ENCODE measurements at regions not wholly inside any gene's neighbourhood (a gene's known extent, or its start where the extent isn't known, plus 50 kb on each side); places are given as distances from the start of the nearest gene placed in this dataset.
"Not testable (repeated sequence)": the region's sequence is repeated elsewhere in the genome, so short reads cannot be mapped to it uniquely, and the experiment has no call there.

DNA sequence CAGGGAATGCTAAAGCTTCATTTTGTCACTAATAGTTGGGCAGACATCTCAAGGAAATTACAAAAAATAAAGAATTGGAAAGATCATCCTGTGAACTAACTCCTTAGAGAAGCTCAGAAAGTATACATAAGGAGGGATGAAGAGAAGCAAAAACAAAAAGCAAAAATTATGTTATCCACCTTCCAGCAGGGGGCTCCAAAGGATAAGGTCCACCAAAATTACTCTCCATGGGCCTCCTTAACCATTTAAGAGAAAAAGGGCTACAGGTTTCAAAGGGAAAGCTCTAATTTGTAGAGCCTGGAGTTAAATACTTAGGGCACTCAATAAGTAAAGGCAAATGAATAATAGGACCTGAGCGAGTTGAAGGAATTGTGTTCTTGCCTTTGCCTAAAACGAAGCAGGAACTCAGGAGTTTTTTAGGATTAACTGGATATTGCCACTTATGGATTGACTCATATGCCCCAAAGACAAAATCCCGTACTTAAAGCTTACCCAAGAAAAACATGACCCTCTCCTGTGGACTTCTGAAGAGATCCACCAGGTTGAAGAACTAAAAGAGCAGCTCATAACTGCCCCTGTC, 1167.9 kb downstream of the DSC3 start:
- DNase-seq (ENCODE audit: low read depth, low spot score) = peak; percentile 25

DNA sequence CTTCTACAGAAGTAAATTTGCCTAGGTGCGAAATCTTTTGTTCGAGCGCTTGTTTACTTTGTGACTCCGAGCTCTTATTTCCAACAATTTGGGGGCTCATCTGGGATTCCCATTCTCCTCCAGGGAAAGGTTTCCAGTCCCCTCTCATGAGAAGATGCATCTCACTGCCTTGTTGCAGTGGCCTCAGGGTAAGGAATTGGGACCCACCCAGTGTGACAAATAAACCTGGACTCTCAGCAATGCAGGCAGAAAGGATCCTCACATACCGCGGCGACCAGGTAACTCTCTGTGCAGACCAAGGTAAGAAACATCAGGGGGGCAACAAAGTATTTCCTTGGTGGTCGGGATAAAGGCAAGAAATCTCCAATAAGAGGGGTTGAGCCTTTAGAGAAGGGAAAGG, 1169.3 kb downstream of the DSC3 start:
- DNase-seq (ENCODE audit: low read depth, low spot score) = no peak

DNA sequence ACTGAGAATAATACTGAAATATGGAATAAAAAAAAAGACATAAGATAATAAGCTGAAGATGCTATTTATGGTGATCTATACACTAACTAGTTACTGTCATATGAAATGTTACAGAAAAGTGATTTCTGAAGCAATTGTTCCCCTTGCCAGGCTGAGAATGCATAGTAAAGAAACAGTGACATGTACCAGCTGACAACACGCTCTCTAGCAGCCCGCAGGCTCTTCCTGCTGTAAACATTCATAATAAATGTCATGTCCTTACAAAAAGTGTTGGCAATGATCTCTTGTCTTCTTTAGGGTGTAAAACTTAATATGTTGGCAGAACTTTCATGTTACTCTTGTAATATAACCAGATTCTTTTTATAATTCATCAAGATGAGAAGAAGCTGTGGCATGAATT, 1171.3 kb downstream of the DSC3 start:
- DNase-seq (ENCODE audit: low read depth, low spot score) = no peak

DNA sequence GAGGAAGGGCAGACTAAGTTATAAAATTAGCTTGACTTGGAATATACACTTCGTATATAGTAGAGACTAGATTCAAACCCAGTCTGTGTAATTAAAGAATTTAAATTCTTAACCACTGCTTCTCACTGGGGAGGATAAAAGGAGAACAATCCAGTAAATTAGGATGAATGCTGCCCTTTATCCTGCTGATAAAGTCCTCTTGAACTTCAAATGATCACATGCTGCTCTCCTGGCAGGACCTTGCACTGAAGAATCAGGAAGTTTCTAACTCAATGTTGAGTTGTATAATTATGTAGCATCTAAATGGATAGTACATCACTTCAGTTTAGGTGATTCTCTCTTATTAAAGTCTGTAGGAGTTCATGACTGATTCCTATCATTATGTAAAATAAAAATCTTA, 1179.7 kb downstream of the DSC3 start:
- peak; percentile 7 for DNase-seq (ENCODE audit: low read depth, low spot score)

DNA sequence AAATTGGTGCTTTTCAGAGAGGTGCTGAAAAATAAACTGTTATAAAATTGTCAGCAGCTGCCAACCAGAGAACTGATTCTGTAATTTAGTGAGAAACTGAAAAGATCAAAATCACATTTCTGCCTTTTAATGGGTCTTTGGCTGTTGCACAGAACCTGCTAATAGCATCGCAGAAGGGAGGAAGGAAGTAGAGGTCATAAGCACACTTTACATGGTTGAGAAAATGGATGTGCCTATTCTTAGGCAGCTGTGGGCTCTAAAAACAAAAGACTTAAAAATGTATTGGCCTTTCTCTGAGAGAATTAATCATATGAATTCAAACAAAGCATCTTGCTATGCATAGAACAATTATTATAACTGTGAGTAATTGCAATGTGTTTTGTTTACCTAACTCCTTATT, 1186.9 kb downstream of the DSC3 start:
- DNase-seq (ENCODE audit: low read depth, low spot score) = no peak

DNA sequence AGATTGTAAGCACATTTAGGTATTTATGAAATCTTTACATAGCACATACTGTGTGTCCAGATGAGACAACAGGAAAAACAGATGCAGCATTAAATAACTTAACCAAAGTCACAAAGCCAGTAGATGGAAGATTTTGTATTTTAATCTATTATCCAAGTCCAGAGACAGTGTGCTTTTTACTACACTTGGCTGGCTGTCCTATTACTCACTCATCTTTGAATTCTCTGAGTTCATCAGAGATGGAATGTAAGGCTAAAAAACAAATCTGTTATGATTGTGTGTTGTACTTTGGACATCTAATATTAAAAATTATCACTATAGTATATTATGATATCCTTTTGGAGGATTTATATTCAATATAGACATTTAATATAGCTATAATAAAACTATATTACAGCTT, 1189.4 kb downstream of the DSC3 start:
- no peak for DNase-seq (ENCODE audit: low read depth, low spot score)

DNA sequence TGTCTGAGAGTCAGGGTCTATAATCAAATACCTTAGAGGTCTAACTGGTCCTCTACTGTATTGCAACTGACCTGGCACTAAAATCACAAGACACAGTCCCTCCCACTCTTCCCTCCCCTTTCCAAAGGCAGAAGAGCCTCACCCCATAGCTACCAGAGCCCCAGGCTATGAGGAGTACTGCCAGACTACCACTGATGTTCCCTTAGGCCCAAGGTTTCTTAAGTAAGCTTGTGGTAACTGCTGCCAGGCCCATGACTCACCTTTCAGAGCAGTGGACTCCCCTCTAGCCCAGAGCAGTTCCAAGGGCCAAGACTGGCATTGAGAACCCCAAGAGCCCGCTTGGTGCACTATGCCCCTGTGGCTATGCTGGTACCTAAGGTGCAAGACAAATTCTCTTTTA, 1193.4 kb downstream of the DSC3 start:
- DNase-seq (ENCODE audit: low read depth, low spot score) = no peak

DNA sequence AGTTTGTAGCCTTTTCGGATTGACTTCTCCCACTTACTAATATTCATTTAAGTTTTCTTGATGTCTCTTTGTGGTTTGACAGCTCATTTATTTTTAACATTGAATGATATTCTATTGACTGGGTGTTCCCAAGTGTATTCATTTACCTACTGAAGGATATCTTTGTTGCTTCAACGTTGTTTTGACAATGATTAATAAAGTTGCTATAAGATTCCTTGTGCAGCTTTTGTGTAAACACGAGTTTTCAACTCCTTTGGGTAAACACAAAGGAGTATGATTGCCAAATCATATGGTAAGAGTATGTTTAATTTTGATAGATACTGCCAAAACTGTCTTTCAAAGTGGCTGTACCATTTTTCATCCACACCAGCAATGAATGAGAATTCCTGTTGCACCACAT, 1200.9 kb downstream of the DSC3 start:
- DNase-seq (ENCODE audit: low read depth, low spot score) = no peak

DNA sequence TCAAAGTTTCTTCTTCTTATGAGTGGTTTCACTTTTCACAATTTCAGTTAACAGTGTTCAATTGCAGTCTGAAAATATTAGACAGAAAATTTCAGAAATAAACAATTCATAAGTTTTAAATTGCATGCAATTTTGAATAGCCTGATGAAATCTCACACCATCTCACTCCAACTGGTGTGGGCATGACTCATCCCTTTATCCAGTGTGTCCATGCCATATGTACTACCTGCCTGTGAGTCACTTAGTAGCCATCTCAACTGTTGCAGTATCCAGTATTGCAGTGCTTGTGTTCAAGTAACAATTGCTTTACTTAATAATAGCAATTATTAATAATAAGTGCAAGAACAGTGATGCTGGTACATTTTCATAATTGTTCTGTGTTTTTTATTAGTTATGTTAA, 1202.5 kb downstream of the DSC3 start:
- DNase-seq (ENCODE audit: low read depth, low spot score) = no peak

DNA sequence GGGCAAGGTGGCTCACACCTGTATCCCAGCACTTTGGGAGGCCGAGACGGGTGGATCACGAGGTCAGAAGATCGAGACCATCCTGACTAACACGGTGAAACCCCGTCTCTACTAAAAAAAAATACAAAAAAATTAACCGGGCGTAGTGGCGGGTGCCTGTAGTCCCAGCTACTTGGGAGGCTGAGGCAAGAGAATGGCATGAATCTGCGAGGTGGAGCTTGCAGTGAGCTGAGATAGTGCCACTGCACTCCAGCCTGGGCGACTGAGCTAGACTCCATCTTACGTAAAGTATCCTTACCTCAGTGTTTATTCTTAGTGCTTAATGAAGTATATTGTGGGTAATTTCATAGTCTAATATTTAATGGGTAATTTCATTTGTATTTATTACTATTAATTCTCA, 1203.6 kb downstream of the DSC3 start:
- not testable (repeated sequence) for DNase-seq (ENCODE audit: low read depth, low spot score)

DNA sequence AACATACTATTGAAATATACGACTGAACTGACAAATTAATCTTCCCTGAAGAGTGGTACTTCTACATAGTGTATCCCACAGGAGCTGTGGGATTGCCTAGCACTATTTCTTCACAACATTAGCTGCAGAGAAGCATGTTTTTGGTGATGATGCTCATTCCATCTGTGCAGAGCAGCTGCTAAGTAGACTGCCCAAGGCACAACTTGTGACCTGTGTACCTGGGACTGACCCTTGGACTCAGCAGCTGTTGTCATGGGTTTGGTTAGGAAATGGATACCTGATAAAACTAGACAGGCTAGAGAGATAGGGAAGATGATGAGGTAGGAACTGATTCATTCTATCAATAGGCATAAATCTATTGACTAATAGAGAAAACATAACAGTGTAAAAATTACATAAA, 1204.0 kb downstream of the DSC3 start:
- DNase-seq (ENCODE audit: low read depth, low spot score) = no peak

DNA sequence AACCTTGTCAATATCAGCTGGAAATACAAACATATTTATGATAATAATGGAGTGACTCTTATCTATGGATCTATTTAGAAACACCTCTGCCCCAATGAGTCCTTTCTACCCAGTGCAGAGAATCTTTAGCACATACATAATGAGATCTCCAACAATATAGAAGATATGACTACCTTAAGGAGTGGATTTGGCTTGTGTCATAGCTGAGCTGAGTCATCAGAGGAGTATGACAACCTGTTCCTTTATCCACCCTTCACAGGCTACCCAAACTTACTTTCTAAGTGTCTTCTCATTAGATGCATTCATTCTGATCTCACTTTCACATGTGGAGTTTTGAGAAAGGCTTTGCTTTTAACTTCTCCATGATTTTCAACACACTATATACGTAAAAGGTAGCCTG, 1218.9 kb downstream of the DSC3 start:
- DNase-seq (ENCODE audit: low read depth, low spot score) = no peak

DNA sequence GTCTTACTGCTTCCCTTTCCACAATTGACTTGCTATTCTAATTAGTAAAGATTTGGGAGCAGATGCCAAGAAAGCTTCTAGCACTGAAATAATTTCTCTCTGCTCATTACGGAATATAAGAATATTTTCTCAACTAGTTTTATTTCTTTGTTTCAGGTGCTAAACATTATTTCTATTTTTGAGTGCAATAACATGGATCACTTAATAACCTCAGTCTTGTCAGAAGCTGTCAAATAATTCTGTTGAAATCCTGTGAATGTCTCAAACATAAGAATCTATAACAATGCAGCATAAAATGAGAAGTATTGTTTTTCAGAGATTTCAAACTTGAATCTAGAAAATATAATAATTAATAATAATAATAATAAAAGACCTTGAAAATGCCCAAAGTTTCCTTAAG, 1221.0 kb downstream of the DSC3 start:
- no peak for DNase-seq (ENCODE audit: low read depth, low spot score)

DNA sequence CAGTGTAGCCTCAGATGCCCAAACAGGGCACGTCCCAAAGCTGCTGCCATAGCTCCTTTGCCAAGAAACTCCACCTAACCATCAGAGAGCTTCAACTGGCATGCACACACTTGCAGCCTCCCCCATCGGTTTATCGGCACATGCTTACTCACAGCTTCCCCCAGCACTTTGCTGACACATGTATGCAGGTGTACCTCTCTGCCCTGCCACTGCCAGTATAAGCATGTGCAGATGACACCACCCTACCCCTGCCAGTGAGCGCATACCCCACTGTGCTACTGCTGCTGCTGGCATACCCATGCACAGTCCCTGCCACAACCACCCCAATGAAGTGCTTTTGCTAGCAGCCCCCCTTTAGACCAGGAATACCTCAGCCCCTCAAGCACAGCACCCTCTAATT, 1231.0 kb downstream of the DSC3 start:
- no peak for DNase-seq (ENCODE audit: low read depth, low spot score)

DNA sequence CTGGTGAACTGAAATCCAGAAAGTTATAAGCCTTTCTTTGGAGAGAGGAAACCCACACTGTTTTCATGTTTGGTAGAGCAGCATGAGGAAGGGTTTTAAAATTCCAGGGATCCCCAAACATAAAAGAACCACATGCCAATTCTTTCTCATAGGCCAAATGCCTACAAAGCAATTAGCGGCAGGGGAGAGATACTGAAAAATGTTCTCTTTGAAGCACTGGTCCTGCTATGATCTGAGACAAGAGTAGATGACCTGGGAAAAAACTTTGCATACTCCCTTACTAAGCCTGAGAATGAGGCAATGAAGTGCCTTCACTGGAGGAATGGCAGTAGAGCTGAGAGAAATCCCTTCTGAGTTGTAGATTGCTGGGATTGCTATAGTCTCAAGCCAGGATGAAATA, 1261.7 kb downstream of the DSC3 start:
- DNase-seq (ENCODE audit: low read depth, low spot score) = peak; percentile 25

DNA sequence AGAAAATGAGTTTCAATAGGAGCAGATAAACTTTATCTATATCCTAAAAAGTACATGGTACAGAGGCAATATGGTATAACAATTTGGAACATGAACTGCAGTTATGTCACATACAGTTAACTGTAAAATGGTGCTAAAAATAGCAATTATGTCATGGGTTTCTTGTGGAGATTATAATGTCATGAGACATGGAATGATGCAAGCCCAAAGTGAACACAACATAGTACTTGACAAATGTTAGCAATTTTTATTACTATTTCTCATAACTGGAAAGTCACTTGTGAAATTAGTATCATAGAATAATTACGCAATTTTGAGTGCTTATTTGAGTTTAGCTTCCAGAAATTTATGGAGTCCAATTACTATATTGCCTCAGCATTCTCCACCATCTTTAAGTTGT, 1263.4 kb downstream of the DSC3 start:
- DNase-seq (ENCODE audit: low read depth, low spot score) = no peak

DNA sequence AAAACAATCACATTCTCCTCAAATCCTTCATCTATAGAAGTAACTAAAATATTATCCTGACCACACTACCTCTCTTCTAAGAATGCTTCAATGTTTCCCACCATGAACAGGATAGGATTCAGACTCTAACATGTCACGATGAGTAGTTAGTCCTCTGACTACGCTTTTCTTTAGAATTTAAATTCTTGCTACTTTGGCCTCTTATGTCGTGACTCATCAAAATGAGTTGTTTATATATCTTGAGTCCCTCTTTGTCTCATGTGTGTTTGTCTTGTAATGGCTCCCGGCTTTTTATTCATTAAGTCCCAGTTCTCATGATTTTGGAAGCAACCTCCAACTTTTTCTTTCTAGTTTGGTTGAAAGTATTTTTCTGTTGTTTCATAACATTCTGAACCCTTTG, 1289.2 kb downstream of the DSC3 start:
- DNase-seq (ENCODE audit: low read depth, low spot score) = no peak

DNA sequence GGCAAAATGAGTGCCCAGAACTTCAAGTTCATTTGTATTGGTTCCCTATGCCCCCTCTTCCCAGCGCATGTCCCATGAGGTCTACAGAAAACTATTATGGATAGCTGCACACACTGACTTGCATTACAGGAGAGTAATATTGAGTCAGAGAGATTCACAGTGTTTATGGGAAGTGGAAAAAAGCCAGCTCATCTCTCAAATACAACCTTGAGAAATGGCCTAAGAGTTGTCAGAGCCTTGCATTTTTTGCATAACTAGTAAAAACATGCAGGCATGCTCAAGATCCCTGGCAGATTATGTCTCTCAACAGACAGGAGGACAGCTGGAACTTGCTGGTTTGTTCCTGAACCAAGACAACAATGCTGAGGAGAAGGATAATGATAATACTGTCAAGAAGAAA, 1292.8 kb downstream of the DSC3 start:
- no peak for DNase-seq (ENCODE audit: low read depth, low spot score)

DNA sequence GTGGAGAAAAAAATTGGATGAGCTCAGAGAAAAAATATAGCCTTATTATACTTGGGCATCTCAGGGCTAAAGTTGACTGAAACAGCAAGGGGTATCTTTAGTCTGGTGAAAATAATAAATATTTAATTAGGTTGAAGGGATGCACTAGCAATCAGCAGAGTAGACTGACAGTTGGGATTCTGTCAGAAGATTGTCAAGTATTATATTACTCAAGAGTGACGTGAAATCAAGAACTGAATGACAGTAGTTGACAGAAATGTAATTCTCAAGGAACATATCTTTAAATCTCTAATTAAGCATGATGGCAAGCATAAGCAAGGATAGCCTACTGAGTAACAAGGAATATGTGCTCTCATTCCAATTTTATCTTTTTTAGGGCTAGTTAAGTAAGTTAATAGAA, 1301.1 kb downstream of the DSC3 start:
- no peak for DNase-seq (ENCODE audit: low read depth, low spot score)

DNA sequence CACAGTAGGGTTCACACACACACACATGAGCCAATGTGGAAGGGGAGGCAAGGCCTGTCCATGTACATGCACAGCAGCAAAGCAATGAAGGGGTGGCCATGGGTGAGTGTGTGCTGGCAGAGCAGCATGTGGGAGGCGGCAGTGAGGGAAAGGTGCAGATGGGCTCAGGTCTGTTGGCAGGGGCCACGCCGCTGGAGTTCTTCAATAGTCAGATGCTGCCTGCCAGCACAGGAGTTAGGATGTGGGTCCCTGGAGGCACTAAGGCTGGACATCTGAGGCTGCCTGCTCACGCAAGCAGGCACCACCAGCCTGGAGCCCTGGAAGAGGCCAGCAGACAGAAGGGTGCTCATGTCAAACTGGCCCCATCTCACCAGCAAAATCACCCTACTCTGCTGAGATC, 1304.9 kb downstream of the DSC3 start:
- no peak for DNase-seq (ENCODE audit: low read depth, low spot score)

DNA sequence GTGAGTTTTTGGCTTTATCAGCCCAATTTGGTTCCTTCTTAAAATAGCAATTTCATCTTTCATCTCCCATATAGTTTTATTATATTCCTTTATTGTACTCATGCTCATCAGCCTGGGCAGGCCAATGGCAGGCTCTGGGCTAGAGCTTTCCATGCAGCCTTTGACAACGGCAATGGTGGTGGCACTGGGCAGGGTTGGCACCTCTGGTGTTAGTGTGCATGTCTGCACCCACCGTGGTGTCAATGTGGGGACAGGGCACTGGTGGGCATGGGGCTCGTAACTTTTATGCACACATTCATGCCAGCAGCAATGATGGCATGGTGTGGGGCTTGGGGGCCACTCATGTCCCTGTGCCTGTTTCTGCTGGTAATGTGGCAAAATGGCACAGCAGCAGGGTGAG, 1305.4 kb downstream of the DSC3 start:
- no peak for DNase-seq (ENCODE audit: low read depth, low spot score)

DNA sequence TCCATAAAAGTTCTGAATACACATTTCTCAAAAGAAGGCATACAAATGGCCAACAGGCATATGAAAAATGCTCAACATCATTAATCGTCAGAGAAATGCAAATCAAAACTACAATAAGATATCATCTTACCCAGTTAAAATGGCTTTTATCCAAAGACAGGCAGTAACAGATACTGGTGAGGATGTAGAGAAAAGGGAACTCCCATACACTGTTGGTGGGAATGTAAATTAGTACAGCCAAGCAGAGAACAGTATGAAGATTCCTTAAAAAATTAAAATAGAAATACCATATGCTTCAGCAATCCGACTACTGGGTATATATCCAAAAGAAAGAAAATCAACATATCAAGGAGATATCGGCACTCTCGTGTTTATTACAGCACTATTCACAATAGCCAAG, 1312.5 kb downstream of the DSC3 start:
- no peak for DNase-seq (ENCODE audit: low read depth, low spot score)

DNA sequence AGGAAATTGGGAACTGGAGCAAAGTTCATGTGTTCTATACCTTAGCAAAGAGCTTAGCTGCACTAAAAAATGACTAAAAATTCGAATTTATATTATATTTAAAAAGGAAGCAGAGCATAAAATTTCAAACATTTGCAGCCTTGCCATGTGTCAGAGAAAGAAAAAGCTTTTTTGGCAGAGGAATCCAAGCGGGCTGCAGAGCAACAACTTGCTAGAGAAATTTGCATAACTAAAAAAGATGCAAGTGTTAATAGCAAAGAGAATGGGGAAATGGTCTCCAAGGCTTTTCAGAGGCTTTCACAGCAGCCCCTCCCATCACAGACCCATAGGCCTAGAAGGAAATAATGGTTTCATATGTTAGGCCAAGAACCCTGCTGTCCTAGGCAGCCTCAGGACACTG, 1315.9 kb downstream of the DSC3 start:
- DNase-seq (ENCODE audit: low read depth, low spot score) = no peak

DNA sequence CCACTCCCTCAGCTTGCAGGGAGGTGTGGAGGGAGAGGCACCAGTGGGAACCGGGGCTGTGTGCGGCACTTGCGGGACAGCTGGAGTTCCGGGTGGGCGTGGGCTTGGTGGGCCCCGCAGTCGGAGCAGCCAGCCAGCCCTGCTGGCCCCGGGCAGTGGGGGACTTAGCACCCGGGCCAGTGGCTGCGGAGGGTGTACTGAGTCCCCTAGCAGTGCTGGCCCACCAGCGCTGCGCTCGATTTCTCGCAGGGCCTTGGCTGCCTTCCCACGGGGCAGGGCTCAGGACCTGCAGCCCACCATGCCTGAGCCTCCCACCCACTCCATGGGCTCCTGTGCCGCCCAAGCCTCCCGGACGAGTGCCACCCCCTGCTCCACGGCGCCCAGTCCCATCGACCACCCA, 1319.1 kb downstream of the DSC3 start:
- DNase-seq (ENCODE audit: low read depth, low spot score) = not testable (repeated sequence)

DNA sequence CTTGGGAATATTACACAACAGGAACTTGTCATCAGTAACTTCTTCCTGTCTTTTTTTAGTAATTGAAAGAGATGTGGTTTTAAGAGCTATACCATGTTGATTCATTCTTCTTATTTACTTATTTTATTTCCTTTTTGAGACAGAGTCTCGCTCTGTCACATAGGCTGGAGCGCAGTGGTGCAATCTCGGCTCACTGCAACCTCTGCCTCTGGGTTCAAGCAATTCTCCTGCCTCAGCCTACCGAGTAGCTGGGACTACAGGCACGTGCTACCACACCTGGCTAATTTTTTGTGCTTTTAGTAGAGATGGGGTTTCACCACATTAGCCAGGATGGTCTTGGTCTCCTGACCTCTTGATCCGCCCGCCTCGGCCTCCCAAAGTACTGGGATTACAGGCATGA, 1326.6 kb downstream of the DSC3 start:
- DNase-seq (ENCODE audit: low read depth, low spot score) = not testable (repeated sequence)
